ENCODE measurements at regions not wholly inside any gene's neighbourhood (a gene's known extent, or its start where the extent isn't known, plus 50 kb on each side); places are given as distances from the start of the nearest gene placed in this dataset.
"Not testable (repeated sequence)": the region's sequence is repeated elsewhere in the genome, so short reads cannot be mapped to it uniquely, and the experiment has no call there.

- Histone ChIP-seq H3K4me1 (ENCODE audit: insufficient read depth, low read length) (no peaks in the 10 kb centered on the region), H3K36me3 (ENCODE audit: insufficient read depth, low read length) (no peaks in the 10 kb centered on the region), H3K27ac (ENCODE audit: low read depth in 1 of 2, low read length in 2 of 2) (no peak overlapping the region), H3K27me3 (ENCODE audit: control insufficient read depth in 1 of 2, insufficient read depth in 2 of 2, low read length in 2 of 2) (peaks cover 0 to 1% of the 10 kb centered on the region in 2 experiments), H3K4me3 (ENCODE audit: low read length) (no peak overlapping the region), H3K9me3 (ENCODE audit: control insufficient read depth in 1 of 2, insufficient read depth in 1 of 2, low read length in 2 of 2) (peaks cover 0 to 21% of the 10 kb centered on the region in 2 experiments)
- CTCF ChIA-PET: no interaction called here
- H3K36me3 Mint-ChIP-seq (ENCODE audit: low read depth): no peaks in the 10 kb centered on the region
- peaks cover 18% of the 10 kb centered on the region for H3K27me3 Mint-ChIP-seq
- DNase-seq (no peak), ATAC-seq (ENCODE audit: poor library complexity) (no peak)
- H3K27ac Mint-ChIP-seq: no peak overlapping the region
- intact Hi-C loops (cut with DNase I, micrococcal nuclease): no loop called here
- no peak overlapping the region for H3K4me3 Mint-ChIP-seq
- H3K9me3 Mint-ChIP-seq: no peaks in the 10 kb centered on the region
- POLR2A ChIA-PET: no interaction called here
- no peak for TF ChIP-seq CTCF (IDR thresholded peaks at IDR 0.05)
- no peaks in the 10 kb centered on the region for H3K4me1 Mint-ChIP-seq (ENCODE audit: low read depth)
Observed at GRCh38 chr4:3628868-3629175, 96.6 kb upstream of the LRPAP1 start.

GRCh38 chr4:3627967-3628867, 96.0 kb upstream of the LRPAP1 start:
- H3K4me1 ChIP-seq (ENCODE audit: insufficient read depth, low read length); POLR2A ChIA-PET; H3K4me3 Mint-ChIP-seq; H3K36me3 ChIP-seq (ENCODE audit: insufficient read depth, low read length); intact Hi-C loops (cut with DNase I, micrococcal nuclease); H3K9me3 Mint-ChIP-seq; H3K27me3 ChIP-seq (ENCODE audit: control insufficient read depth in 1 of 2, insufficient read depth in 2 of 2, low read length in 2 of 2); H3K4me3 ChIP-seq (ENCODE audit: low read length); H3K27ac ChIP-seq (ENCODE audit: low read depth in 1 of 2, low read length in 2 of 2); ATAC-seq (ENCODE audit: poor library complexity); H3K36me3 Mint-ChIP-seq (ENCODE audit: low read depth); DNase-seq; H3K4me1 Mint-ChIP-seq (ENCODE audit: low read depth); CTCF ChIA-PET; H3K27ac Mint-ChIP-seq: not testable (repeated sequence)
- H3K9me3 ChIP-seq (ENCODE audit: control insufficient read depth in 1 of 2, insufficient read depth in 1 of 2, low read length in 2 of 2): peaks cover 0 to 21% of the 10 kb centered on the region in 2 experiments
- peaks cover 23% of the 10 kb centered on the region for H3K27me3 Mint-ChIP-seq

DNA sequence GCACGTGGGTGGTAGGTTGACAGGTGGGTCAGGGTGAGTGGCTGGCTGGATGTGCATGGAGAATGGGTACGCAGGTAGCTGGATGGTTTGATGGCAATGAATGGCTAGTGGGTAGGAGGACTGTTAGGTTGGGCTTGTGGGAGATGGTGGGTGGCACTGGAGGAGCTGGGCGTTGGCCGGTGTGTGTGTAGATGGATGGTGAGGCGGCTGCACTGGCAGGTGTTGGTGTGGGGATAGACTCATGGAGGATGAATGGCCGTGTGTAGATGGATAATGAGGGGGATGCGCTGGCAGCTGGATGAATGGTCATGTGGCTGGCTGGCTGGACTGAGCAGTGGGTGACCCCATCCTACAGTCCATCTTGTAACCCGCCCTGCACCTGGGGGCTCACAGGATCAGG, 95.2 kb upstream of the LRPAP1 start:
- peaks cover 0 to 16% of the 10 kb centered on the region in 2 experiments for H3K9me3 ChIP-seq (ENCODE audit: control insufficient read depth in 1 of 2, insufficient read depth in 1 of 2, low read length in 2 of 2)
- H3K36me3 ChIP-seq (ENCODE audit: insufficient read depth, low read length); H3K4me1 Mint-ChIP-seq (ENCODE audit: low read depth); intact Hi-C loops (cut with DNase I, micrococcal nuclease); H3K4me1 ChIP-seq (ENCODE audit: insufficient read depth, low read length); ATAC-seq (ENCODE audit: poor library complexity); POLR2A ChIA-PET; H3K4me3 Mint-ChIP-seq; H3K36me3 Mint-ChIP-seq (ENCODE audit: low read depth); H3K4me3 ChIP-seq (ENCODE audit: low read length); H3K9me3 Mint-ChIP-seq; CTCF ChIA-PET; DNase-seq; H3K27ac ChIP-seq (ENCODE audit: low read depth in 1 of 2, low read length in 2 of 2); H3K27ac Mint-ChIP-seq; H3K27me3 ChIP-seq (ENCODE audit: control insufficient read depth in 1 of 2, insufficient read depth in 2 of 2, low read length in 2 of 2): not testable (repeated sequence)
- H3K27me3 Mint-ChIP-seq: peaks cover 31% of the 10 kb centered on the region

DNA sequence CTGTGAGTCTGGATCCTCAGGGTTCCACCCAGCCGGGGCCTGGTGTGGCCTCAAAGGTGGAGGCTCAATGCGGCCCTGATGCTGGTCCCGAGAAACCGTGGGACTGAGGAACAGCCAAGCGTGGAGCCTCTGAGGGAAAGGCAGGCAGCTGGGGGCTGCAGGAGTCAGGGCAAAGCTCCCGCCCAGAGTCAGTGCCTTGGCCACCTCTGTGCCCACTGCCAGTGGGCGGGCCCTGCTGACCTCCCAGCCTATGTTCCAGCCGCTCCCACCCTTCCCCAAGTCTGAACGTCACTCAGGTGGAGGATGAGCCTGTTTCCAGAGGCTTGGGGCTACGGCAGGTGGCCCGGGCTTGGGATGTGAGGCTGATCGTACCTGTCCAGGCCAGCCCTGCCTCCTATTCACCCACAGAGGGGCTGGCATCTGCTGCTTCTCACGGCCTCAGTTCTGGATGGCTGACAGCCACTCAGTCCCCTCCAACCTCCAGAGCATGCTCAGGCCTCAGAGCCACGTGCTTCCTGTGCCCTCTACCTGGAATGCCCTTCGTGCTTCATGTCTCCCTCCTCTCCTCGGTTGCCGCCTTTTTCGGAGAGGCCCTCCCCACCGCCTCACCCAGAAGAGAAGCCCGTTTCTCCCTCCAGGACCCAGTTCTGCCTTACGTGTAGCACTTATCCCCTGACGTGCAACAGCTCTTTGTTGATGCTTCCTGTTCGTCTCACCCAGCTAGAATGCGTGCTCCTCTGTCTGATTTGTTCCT, 94.1 kb upstream of the LRPAP1 start:
- peaks cover 0 to 13% of the 10 kb centered on the region in 2 experiments for H3K9me3 ChIP-seq (ENCODE audit: control insufficient read depth in 1 of 2, insufficient read depth in 1 of 2, low read length in 2 of 2)
- H3K36me3 Mint-ChIP-seq (ENCODE audit: low read depth); POLR2A ChIA-PET; H3K36me3 ChIP-seq (ENCODE audit: insufficient read depth, low read length); H3K4me1 ChIP-seq (ENCODE audit: insufficient read depth, low read length); CTCF ChIA-PET; ATAC-seq (ENCODE audit: poor library complexity); H3K9me3 Mint-ChIP-seq; H3K4me3 ChIP-seq (ENCODE audit: low read length); H3K27ac Mint-ChIP-seq; H3K4me3 Mint-ChIP-seq; H3K27me3 ChIP-seq (ENCODE audit: control insufficient read depth in 1 of 2, insufficient read depth in 2 of 2, low read length in 2 of 2); DNase-seq; intact Hi-C loops (cut with DNase I, micrococcal nuclease); H3K4me1 Mint-ChIP-seq (ENCODE audit: low read depth); H3K27ac ChIP-seq (ENCODE audit: low read depth in 1 of 2, low read length in 2 of 2): not testable (repeated sequence)
- peaks cover 41% of the 10 kb centered on the region for H3K27me3 Mint-ChIP-seq

GRCh38 chr4:3625286-3625875, 93.2 kb upstream of the LRPAP1 start:
- H3K4me1 Mint-ChIP-seq (ENCODE audit: low read depth); H3K4me1 ChIP-seq (ENCODE audit: insufficient read depth, low read length); H3K27ac ChIP-seq (ENCODE audit: low read depth in 1 of 2, low read length in 2 of 2); H3K27ac Mint-ChIP-seq; ATAC-seq (ENCODE audit: poor library complexity); H3K36me3 ChIP-seq (ENCODE audit: insufficient read depth, low read length); CTCF ChIA-PET; H3K36me3 Mint-ChIP-seq (ENCODE audit: low read depth); H3K4me3 Mint-ChIP-seq; H3K27me3 ChIP-seq (ENCODE audit: control insufficient read depth in 1 of 2, insufficient read depth in 2 of 2, low read length in 2 of 2); H3K9me3 Mint-ChIP-seq; H3K4me3 ChIP-seq (ENCODE audit: low read length); DNase-seq; intact Hi-C loops (cut with DNase I, micrococcal nuclease); POLR2A ChIA-PET: not testable (repeated sequence)
- H3K9me3 ChIP-seq (ENCODE audit: control insufficient read depth in 1 of 2, insufficient read depth in 1 of 2, low read length in 2 of 2): peaks cover 0 to 13% of the 10 kb centered on the region in 2 experiments
- H3K27me3 Mint-ChIP-seq: peaks cover 41% of the 10 kb centered on the region

- H3K36me3 ChIP-seq (ENCODE audit: insufficient read depth, low read length); H3K36me3 Mint-ChIP-seq (ENCODE audit: low read depth); H3K4me1 Mint-ChIP-seq (ENCODE audit: low read depth); CTCF ChIA-PET; H3K27me3 ChIP-seq (ENCODE audit: control insufficient read depth in 1 of 2, insufficient read depth in 2 of 2, low read length in 2 of 2); H3K4me1 ChIP-seq (ENCODE audit: insufficient read depth, low read length); H3K9me3 ChIP-seq (ENCODE audit: control insufficient read depth in 1 of 2, insufficient read depth in 1 of 2, low read length in 2 of 2); DNase-seq; intact Hi-C loops (cut with DNase I, micrococcal nuclease); H3K27ac Mint-ChIP-seq; H3K27ac ChIP-seq (ENCODE audit: low read depth in 1 of 2, low read length in 2 of 2); H3K9me3 Mint-ChIP-seq; H3K4me3 ChIP-seq (ENCODE audit: low read length); H3K4me3 Mint-ChIP-seq; POLR2A ChIA-PET; ATAC-seq (ENCODE audit: poor library complexity): not testable (repeated sequence)
- peaks cover 42% of the 10 kb centered on the region for H3K27me3 Mint-ChIP-seq
Observed at GRCh38 chr4:3623809-3624329, 91.6 kb upstream of the LRPAP1 start.
